MCF 10A (cell line): ENCODE measurements at regions not wholly inside any gene's neighbourhood (a gene's known extent, or its start where the extent isn't known, plus 50 kb on each side); places are given as distances from the start of the nearest gene placed in this dataset.

ENCODE experiments used
- BruUV-seq: library from RNA; stranded (reverse); fragments of 400-500 nt; replicated peaks from 2 replicates; lab custom pipeline; 2021; lab: Mats Ljungman, UMichigan
- CTCF ChIA-PET: fragments of 300-600 bp; sonication (Branson Sonifier 250); formaldehyde crosslinking; extraction: SDS; loops from one replicate; lab custom pipeline; 2021; ENCODE audit warnings: antibody characterized with exemption, inconsistent platforms; lab: Yijun Ruan, JAX
- POLR2A ChIA-PET: fragments of 300-600, 350-650 bp; sonication (Branson Sonifier 250); formaldehyde crosslinking; extraction: SDS; loops from one replicate; lab custom pipeline; 2020; ENCODE audit warnings: antibody characterized with exemption, inconsistent platforms; lab: Yijun Ruan, JAX
- DNase-seq: peaks from one replicate; pipeline ENCODE4 v3.0.0-alpha.2; 2018; ENCODE audit not compliant: unreplicated experiment
- H3K27ac Mint-ChIP-seq: one replicate; pipeline ENCODE4 v1.8.0; 2022; ENCODE audit warnings: mild to moderate bottlenecking, low read depth, mixed read lengths; ENCODE audit not compliant: unreplicated experiment
- H3K27me3 Mint-ChIP-seq: one replicate; pipeline ENCODE4 v1.8.0; 2022; ENCODE audit warnings: mixed read lengths; ENCODE audit not compliant: insufficient read depth, unreplicated experiment
- H3K36me3 Mint-ChIP-seq: one replicate; pipeline ENCODE4 v1.8.0; 2022; ENCODE audit warnings: mild to moderate bottlenecking, moderate library complexity, mixed read lengths; ENCODE audit not compliant: insufficient read depth, unreplicated experiment
- H3K4me1 Mint-ChIP-seq: one replicate; pipeline ENCODE4 v1.8.0; 2022; ENCODE audit warnings: mixed read lengths; ENCODE audit not compliant: insufficient read depth, unreplicated experiment
- H3K4me3 Mint-ChIP-seq: one replicate; pipeline ENCODE4 v1.8.0; 2022; ENCODE audit warnings: mild to moderate bottlenecking, moderate library complexity, mixed read lengths; ENCODE audit not compliant: unreplicated experiment
- H3K9me3 Mint-ChIP-seq: one replicate; pipeline ENCODE4 v1.8.0; 2022; ENCODE audit warnings: mixed read lengths; ENCODE audit not compliant: unreplicated experiment
- intact Hi-C: fragments of 100-400 bp; cut with micrococcal nuclease; formaldehyde crosslinking; loops from 2 replicates; pipeline ENCODE4 v1.14.1; 2022
- TF ChIP-seq, protein P1 (sequence below): fragments of 200-600 bp; IDR thresholded peaks from one replicate; pipeline ENCODE4 v1.8.0; 2022; ENCODE audit warnings: antibody characterized with exemption, mild to moderate bottlenecking; ENCODE audit not compliant: unreplicated experiment

GRCh38 chr5:102036927-102037326 lies 259.2 kb downstream of the SLCO4C1 start:
- H3K9me3 Mint-ChIP-seq, result no peaks in the 10 kb centered on the region
- CTCF ChIA-PET, result no interaction called here
- no peak overlapping the region for H3K27ac Mint-ChIP-seq
- POLR2A ChIA-PET, result no interaction called here
- H3K4me3 Mint-ChIP-seq, result no peak overlapping the region
- DNase-seq, result no peak
- no peaks in the 10 kb centered on the region for H3K36me3 Mint-ChIP-seq
- no TSS peak for BruUV-seq
- no peaks in the 10 kb centered on the region for H3K4me1 Mint-ChIP-seq
- H3K27me3 Mint-ChIP-seq, result no peaks in the 10 kb centered on the region
- intact Hi-C loops, result no loop called here
- TF ChIP-seq, protein P1, sequence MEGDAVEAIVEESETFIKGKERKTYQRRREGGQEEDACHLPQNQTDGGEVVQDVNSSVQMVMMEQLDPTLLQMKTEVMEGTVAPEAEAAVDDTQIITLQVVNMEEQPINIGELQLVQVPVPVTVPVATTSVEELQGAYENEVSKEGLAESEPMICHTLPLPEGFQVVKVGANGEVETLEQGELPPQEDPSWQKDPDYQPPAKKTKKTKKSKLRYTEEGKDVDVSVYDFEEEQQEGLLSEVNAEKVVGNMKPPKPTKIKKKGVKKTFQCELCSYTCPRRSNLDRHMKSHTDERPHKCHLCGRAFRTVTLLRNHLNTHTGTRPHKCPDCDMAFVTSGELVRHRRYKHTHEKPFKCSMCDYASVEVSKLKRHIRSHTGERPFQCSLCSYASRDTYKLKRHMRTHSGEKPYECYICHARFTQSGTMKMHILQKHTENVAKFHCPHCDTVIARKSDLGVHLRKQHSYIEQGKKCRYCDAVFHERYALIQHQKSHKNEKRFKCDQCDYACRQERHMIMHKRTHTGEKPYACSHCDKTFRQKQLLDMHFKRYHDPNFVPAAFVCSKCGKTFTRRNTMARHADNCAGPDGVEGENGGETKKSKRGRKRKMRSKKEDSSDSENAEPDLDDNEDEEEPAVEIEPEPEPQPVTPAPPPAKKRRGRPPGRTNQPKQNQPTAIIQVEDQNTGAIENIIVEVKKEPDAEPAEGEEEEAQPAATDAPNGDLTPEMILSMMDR, result no peak

- POLR2A ChIA-PET, result no interaction called here
- CTCF ChIA-PET, result no interaction called here
- TF ChIP-seq, protein P1, result no peak
- Mint-ChIP-seq H3K9me3 (no peaks in the 10 kb centered on the region), H3K27me3 (peaks cover 19% of the 10 kb centered on the region), H3K27ac (no peak overlapping the region), H3K4me3 (no peak overlapping the region), H3K36me3 (no peaks in the 10 kb centered on the region), H3K4me1 (no peaks in the 10 kb centered on the region)
- no TSS peak for BruUV-seq
- intact Hi-C loops, result no loop called here
- no peak for DNase-seq
Observed at GRCh38 chr5:102031711-102032110, 264.4 kb downstream of the SLCO4C1 start.

GRCh38 chr5:102018690-102019089 lies 277.4 kb downstream of the SLCO4C1 start:
- CTCF ChIA-PET, result interaction anchor here (0.6 kb wide), 1 partner anchor 489 kb away, joined by 3 read pairs; no protein-coding TSS in a partner anchor
- Mint-ChIP-seq H3K27ac (no peak overlapping the region), H3K4me3 (no peak overlapping the region), H3K27me3 (peaks cover 16% of the 10 kb centered on the region), H3K4me1 (no peaks in the 10 kb centered on the region), H3K9me3 (no peaks in the 10 kb centered on the region), H3K36me3 (no peaks in the 10 kb centered on the region)
- DNase-seq, result no peak
- BruUV-seq, result no TSS peak
- POLR2A ChIA-PET, result interaction anchor here (0.7 kb wide), 1 partner anchor 21 kb away, joined by 3 read pairs; no protein-coding TSS in a partner anchor
- intact Hi-C loops, result no loop called here
- TF ChIP-seq, protein P1, result no peak

DNA sequence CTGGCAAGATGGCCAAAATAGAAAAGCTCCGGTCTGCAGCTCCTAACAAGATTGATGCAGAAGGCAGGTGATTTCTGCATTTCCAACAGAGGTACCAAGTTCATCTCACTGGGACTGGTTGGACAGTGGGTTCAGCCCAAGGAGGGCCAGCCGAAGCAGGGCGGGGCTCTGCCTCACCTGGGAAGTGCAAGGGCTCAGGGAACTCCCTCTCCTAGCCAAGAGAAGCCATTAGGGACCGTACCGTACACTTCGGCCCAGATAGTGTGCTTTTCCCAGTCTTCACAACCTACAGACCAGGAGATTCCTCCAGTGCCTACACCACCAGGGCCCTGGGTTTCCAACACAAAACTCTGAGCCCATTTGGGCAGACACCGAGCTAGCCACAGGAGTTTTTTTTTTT lies 277.8 kb downstream of the SLCO4C1 start:
- Mint-ChIP-seq H3K4me1 (no peaks in the 10 kb centered on the region), H3K4me3 (no peak overlapping the region), H3K27me3 (peaks cover 16% of the 10 kb centered on the region), H3K27ac (no peak overlapping the region), H3K36me3 (no peaks in the 10 kb centered on the region), H3K9me3 (no peaks in the 10 kb centered on the region)
- TF ChIP-seq, protein P1, result no peak
- no TSS peak for BruUV-seq
- ChIA-PET POLR2A (no interaction called here), CTCF (no interaction called here)
- intact Hi-C loops, result no loop called here
- DNase-seq, result no peak
